Neural cell (in vitro differentiated cells): ENCODE measurements at regions not wholly inside any gene's neighbourhood (a gene's known extent, or its start where the extent isn't known, plus 50 kb on each side); places are given as distances from the start of the nearest gene placed in this dataset.

Experiments used
- POLR2AphosphoS5 ChIP-seq: IDR thresholded peaks from 2 replicates; pipeline ENCODE4 v1.6.1; 2012
- TF ChIP-seq, protein P1 (sequence below): fragments of 450-650 bp; IDR thresholded peaks from 2 replicates; pipeline ENCODE4 v1.5.1; 2014; ENCODE audit warnings: antibody characterized with exemption, mild to moderate bottlenecking, moderate library complexity; ENCODE audit not compliant: poor library complexity, severe bottlenecking

DNA sequence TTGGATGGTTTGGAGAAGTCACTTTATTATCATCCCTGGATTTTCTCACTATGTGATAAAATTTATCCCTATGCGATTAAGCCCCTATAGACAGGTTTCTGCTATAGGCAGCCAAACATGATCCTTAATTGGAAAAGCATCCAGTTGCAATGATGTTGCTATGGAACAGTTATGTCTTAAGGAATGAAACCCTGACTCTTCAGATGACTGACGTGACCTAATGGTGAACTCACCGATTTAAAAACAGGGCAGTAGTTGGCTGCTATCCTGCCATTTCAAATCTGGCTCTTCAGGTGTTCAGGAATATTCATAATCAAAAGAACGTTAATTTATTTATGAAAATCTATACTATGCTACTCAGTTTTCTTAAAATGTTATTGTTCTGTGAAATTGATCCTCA, 106.8 kb upstream of the ROBO1 start:
- TF ChIP-seq, protein P1, sequence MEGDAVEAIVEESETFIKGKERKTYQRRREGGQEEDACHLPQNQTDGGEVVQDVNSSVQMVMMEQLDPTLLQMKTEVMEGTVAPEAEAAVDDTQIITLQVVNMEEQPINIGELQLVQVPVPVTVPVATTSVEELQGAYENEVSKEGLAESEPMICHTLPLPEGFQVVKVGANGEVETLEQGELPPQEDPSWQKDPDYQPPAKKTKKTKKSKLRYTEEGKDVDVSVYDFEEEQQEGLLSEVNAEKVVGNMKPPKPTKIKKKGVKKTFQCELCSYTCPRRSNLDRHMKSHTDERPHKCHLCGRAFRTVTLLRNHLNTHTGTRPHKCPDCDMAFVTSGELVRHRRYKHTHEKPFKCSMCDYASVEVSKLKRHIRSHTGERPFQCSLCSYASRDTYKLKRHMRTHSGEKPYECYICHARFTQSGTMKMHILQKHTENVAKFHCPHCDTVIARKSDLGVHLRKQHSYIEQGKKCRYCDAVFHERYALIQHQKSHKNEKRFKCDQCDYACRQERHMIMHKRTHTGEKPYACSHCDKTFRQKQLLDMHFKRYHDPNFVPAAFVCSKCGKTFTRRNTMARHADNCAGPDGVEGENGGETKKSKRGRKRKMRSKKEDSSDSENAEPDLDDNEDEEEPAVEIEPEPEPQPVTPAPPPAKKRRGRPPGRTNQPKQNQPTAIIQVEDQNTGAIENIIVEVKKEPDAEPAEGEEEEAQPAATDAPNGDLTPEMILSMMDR = no peak
- no peak for TF ChIP-seq POLR2AphosphoS5
